Ovary (tissue), 3 donors: ENCODE measurements at regions not wholly inside any gene's neighbourhood (a gene's known extent, or its start where the extent isn't known, plus 50 kb on each side); places are given as distances from the start of the nearest gene placed in this dataset.

ENCODE experiments used
- EP300 ChIP-seq: sonication (generic); formaldehyde crosslinking; IDR thresholded peaks from one replicate; pipeline ENCODE4 v1.6.1; 2017; ENCODE audit warnings: antibody characterized with exemption
- POLR2A ChIP-seq: fragments of 450-650 bp; IDR thresholded peaks from one replicate; pipeline ENCODE4 v1.6.1; 2017; ENCODE audit warnings: antibody characterized with exemption, mild to moderate bottlenecking, moderate library complexity
- TF ChIP-seq, protein P1 (sequence below), 3 donors: fragments of 450-650 bp in 2 of 3; fragments of 200-600 bp in 1 of 3; IDR thresholded peaks; one replicate each; pipeline versions ENCODE4 v1.5.1 to v1.8.0; 2016 to 2022; ENCODE audit warnings: antibody characterized with exemption in 3 of 3, mild to moderate bottlenecking in 1 of 3
- donor health status: DM: no; HTN: no; CAD: no.

DNA sequence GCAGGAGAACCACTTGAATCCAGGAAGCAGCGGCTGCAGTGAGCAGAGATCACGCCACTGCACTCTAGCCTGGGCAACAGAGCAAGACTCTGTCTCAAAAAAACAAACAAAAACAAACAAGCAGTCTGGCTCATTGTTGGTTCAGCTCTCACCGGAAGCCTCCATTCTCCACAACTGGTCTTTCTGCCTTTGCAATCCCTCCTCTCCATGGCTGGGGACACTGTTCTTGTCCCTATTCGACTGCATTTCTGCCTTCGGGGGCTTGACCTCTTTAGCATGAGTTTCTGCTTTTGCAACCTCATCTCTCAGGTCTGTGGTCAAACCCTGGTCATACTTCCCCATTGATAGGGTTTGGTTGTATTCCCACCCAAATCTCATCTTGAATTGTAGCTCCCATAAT lies 216.3 kb upstream of the NR5A2 start:
- TF ChIP-seq, protein P1, sequence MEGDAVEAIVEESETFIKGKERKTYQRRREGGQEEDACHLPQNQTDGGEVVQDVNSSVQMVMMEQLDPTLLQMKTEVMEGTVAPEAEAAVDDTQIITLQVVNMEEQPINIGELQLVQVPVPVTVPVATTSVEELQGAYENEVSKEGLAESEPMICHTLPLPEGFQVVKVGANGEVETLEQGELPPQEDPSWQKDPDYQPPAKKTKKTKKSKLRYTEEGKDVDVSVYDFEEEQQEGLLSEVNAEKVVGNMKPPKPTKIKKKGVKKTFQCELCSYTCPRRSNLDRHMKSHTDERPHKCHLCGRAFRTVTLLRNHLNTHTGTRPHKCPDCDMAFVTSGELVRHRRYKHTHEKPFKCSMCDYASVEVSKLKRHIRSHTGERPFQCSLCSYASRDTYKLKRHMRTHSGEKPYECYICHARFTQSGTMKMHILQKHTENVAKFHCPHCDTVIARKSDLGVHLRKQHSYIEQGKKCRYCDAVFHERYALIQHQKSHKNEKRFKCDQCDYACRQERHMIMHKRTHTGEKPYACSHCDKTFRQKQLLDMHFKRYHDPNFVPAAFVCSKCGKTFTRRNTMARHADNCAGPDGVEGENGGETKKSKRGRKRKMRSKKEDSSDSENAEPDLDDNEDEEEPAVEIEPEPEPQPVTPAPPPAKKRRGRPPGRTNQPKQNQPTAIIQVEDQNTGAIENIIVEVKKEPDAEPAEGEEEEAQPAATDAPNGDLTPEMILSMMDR (IDR thresholded peaks at IDR 0.05): no peak
- no peak for TF ChIP-seq POLR2A
- TF ChIP-seq EP300: no peak
